Heart left ventricle (tissue), 13 donors: ENCODE measurements at regions not wholly inside any gene's neighbourhood (a gene's known extent, or its start where the extent isn't known, plus 50 kb on each side); places are given as distances from the start of the nearest gene placed in this dataset.

ENCODE experiments used
- CTCF ChIP-seq, 12 donors: fragments of 200-600 bp; sonication (generic) in 4 of 12; IDR thresholded peaks; one replicate each; pipeline versions ENCODE4 v1.5.0 to v1.8.0; 2018 to 2022; ENCODE audit warnings: antibody characterized with exemption in 12 of 12, mild to moderate bottlenecking in 5 of 12
- POLR2A ChIP-seq, 2 donors: fragments of 450-650 bp; IDR thresholded peaks; one replicate each; pipeline ENCODE4 v1.6.1; 2017; ENCODE audit warnings: antibody characterized with exemption in 2 of 2, mild to moderate bottlenecking in 2 of 2, moderate library complexity in 2 of 2
- donor health status: ischemic (EF 13 %, LVEDD 7.1; RV severe dilation, severe dysfunction).
- donor health status: DM: no; HTN: yes; CAD: no.
- donor health status: DM: no; HTN: no; CAD: no.
- donor health status: ischemic (EF 25% LVEDD 6.9; RV normal size, moderate dysfunction).
- donor health status: ischemic (EF 25% LVEDD 5.7; RV mildly dilated, moderate dysfunction).
- donor health status: ischemic (EF 35%, LVEDD 5.7; RV mildly dilated, moderate dysfunction).
- donor health status: nonischemic (EF 11% LVEDD 7.7; RV severe dilation, severe dysfunction).
- donor health status: DM: yes; HTN: yes; CAD: no.
- donor health status: PGD.
- donor health status: ischemic (EF 29% LVEDD 5.4; RV normal size, mild dysfunction).
- donor health status: nonischemic (EF 23%, LVEDD 6.1; RV moderate dilation, normal function).

- TF ChIP-seq CTCF (IDR thresholded peaks at IDR 0.05): no peak
- no peak for TF ChIP-seq POLR2A (IDR thresholded peaks at IDR 0.05)
Observed at GRCh38 chr4:29558789-29559188, 1161.4 kb upstream of the PCDH7 start.
